NB4 (cell line): ENCODE measurements at regions not wholly inside any gene's neighbourhood (a gene's known extent, or its start where the extent isn't known, plus 50 kb on each side); places are given as distances from the start of the nearest gene placed in this dataset.

Experiments
- DNase-seq: peaks from one replicate; pipeline ENCODE4 v3.0.0; 2010; ENCODE audit warnings: low read depth
- H3K4me3 ChIP-seq: one replicate; pipeline ENCODE4 v1.5.1; 2011; ENCODE audit warnings: mild to moderate bottlenecking, low read depth, low read length, moderate library complexity
- CTCF ChIP-seq: IDR thresholded peaks from one replicate; pipeline ENCODE4 v1.5.1; 2012; ENCODE audit warnings: low read depth, low read length
- MAX ChIP-seq: IDR thresholded peaks from 2 replicates; pipeline ENCODE4 v1.6.1; 2011; ENCODE audit warnings: low read depth, low read length
- MYC ChIP-seq: IDR thresholded peaks from 2 replicates; pipeline ENCODE4 v1.6.1; 2011; ENCODE audit warnings: low read depth, low read length
- POLR2A ChIP-seq: IDR thresholded peaks from 2 replicates; pipeline ENCODE4 v1.6.1; 2011; ENCODE audit warnings: mild to moderate bottlenecking; ENCODE audit not compliant: insufficient read length; ENCODE audit errors: extremely low read depth

- no peak for DNase-seq
- no peak overlapping the region for H3K4me3 ChIP-seq
- TF ChIP-seq MAX: no peak
- no peak for TF ChIP-seq POLR2A
- no peak for TF ChIP-seq CTCF
- no peak for TF ChIP-seq MYC
Measured at GRCh38 chr6:144862769-144863168, 577.6 kb downstream of the UTRN start.

GRCh38 chr6:144867761-144868160 lies 582.6 kb downstream of the UTRN start:
- no peak overlapping the region for H3K4me3 ChIP-seq
- TF ChIP-seq MAX: no peak
- no peak for TF ChIP-seq POLR2A
- no peak for TF ChIP-seq CTCF
- no peak for TF ChIP-seq MYC
- no peak for DNase-seq

- H3K4me3 ChIP-seq: no peak overlapping the region
- DNase-seq: no peak
- TF ChIP-seq CTCF (no peak), MYC (no peak), POLR2A (no peak), MAX (no peak)
Measured at GRCh38 chr6:144870782-144871181, 585.6 kb downstream of the UTRN start.

GRCh38 chr6:144873623-144874378 lies 588.7 kb downstream of the UTRN start:
- H3K4me3 ChIP-seq: no peak overlapping the region
- DNase-seq: no peak
- no peak for TF ChIP-seq CTCF
- no peak for TF ChIP-seq MAX
- TF ChIP-seq POLR2A: no peak
- no peak for TF ChIP-seq MYC

GRCh38 chr6:144876689-144877088 lies 591.6 kb downstream of the UTRN start:
- H3K4me3 ChIP-seq: no peak overlapping the region
- TF ChIP-seq MYC (no peak), CTCF (no peak), MAX (no peak), POLR2A (no peak)
- no peak for DNase-seq
